ENCODE measurements at regions not wholly inside any gene's neighbourhood (a gene's known extent, or its start where the extent isn't known, plus 50 kb on each side); places are given as distances from the start of the nearest gene placed in this dataset.

GRCh38 chr15:54998661-54999060 lies 198.1 kb downstream of the RSL24D1 start:
- H3K9me3 ChIP-seq (ENCODE audit: insufficient read depth, low read depth, low read length) = no peaks in the 10 kb centered on the region
- no peaks in the 10 kb centered on the region for H3K36me3 ChIP-seq (ENCODE audit: insufficient read depth, low read length)
- H3K9ac ChIP-seq (ENCODE audit: low read length) = no peak overlapping the region
- Mint-ChIP-seq H3K4me1 (ENCODE audit: low read depth, unreplicated experiment) (no peaks in the 10 kb centered on the region), H3K4me3 (ENCODE audit: unreplicated experiment) (no peak overlapping the region), H3K9me3 (ENCODE audit: unreplicated experiment) (peaks cover 8% of the 10 kb centered on the region), H3K27ac (ENCODE audit: unreplicated experiment) (no peak overlapping the region), H3K36me3 (ENCODE audit: low read depth, unreplicated experiment) (no peaks in the 10 kb centered on the region), H3K27me3 (ENCODE audit: low read depth, unreplicated experiment) (no peaks in the 10 kb centered on the region)
- no peak overlapping the region for H3K4me2 ChIP-seq (ENCODE audit: low read length)
- FAIRE-seq (no peak), DNase-seq (ENCODE audit: low read depth) (no peak)
- no peaks in the 10 kb centered on the region for H4K20me1 ChIP-seq (ENCODE audit: insufficient read depth, low read length)
- H3K27ac ChIP-seq (ENCODE audit: low read depth, low read length) = no peak overlapping the region
- TF ChIP-seq CTCF (IDR thresholded peaks at IDR 0.05; ENCODE audit: insufficient read depth, low read depth, low read length) (no peak), EZH2 (IDR thresholded peaks at IDR 0.05; ENCODE audit: insufficient read depth, low read length) (no peak)
- no peaks in the 10 kb centered on the region for H3K4me1 ChIP-seq (ENCODE audit: insufficient read depth, low read length)
- H3K79me2 ChIP-seq (ENCODE audit: insufficient read depth, low read length) = no peaks in the 10 kb centered on the region
- H3K4me3 ChIP-seq (ENCODE audit: insufficient read depth, low read depth, low read length) = no peak overlapping the region
- H3K27me3 ChIP-seq (ENCODE audit: insufficient read depth, low read length) = no peaks in the 10 kb centered on the region
- H2AFZ ChIP-seq (ENCODE audit: low read depth, low read length) = no peak overlapping the region

GRCh38 chr15:54990793-54991192 lies 205.9 kb downstream of the RSL24D1 start:
- no peak overlapping the region for H3K4me3 Mint-ChIP-seq (ENCODE audit: unreplicated experiment)
- Histone ChIP-seq H3K4me1 (ENCODE audit: insufficient read depth, low read length) (no peaks in the 10 kb centered on the region), H3K27ac (ENCODE audit: low read depth, low read length) (no peak overlapping the region), H4K20me1 (ENCODE audit: insufficient read depth, low read length) (no peaks in the 10 kb centered on the region), H3K36me3 (ENCODE audit: insufficient read depth, low read length) (no peaks in the 10 kb centered on the region), H3K4me2 (ENCODE audit: low read length) (no peak overlapping the region), H2AFZ (ENCODE audit: low read depth, low read length) (no peak overlapping the region), H3K79me2 (ENCODE audit: insufficient read depth, low read length) (no peaks in the 10 kb centered on the region), H3K27me3 (ENCODE audit: insufficient read depth, low read length) (no peaks in the 10 kb centered on the region), H3K9ac (ENCODE audit: low read length) (no peak overlapping the region), H3K4me3 (ENCODE audit: insufficient read depth, low read depth, low read length) (no peak overlapping the region), H3K9me3 (ENCODE audit: insufficient read depth, low read depth, low read length) (peaks cover 5% of the 10 kb centered on the region)
- H3K27me3 Mint-ChIP-seq (ENCODE audit: low read depth, unreplicated experiment) = no peaks in the 10 kb centered on the region
- no peaks in the 10 kb centered on the region for H3K36me3 Mint-ChIP-seq (ENCODE audit: low read depth, unreplicated experiment)
- no peaks in the 10 kb centered on the region for H3K4me1 Mint-ChIP-seq (ENCODE audit: low read depth, unreplicated experiment)
- no peak for DNase-seq (ENCODE audit: low read depth)
- H3K27ac Mint-ChIP-seq (ENCODE audit: unreplicated experiment) = no peak overlapping the region
- H3K9me3 Mint-ChIP-seq (ENCODE audit: unreplicated experiment) = peaks cover 2% of the 10 kb centered on the region
- FAIRE-seq = no peak
- TF ChIP-seq CTCF (IDR thresholded peaks at IDR 0.05; ENCODE audit: insufficient read depth, low read depth, low read length) (no peak), EZH2 (IDR thresholded peaks at IDR 0.05; ENCODE audit: insufficient read depth, low read length) (no peak)

GRCh38 chr15:54987881-54988280 lies 208.9 kb downstream of the RSL24D1 start:
- H3K27ac ChIP-seq (ENCODE audit: low read depth, low read length) = no peak overlapping the region

More at GRCh38 chr15:54987881-54988280, 208.9 kb downstream of the RSL24D1 start:
- Mint-ChIP-seq H3K4me1 (ENCODE audit: low read depth, unreplicated experiment) (no peaks in the 10 kb centered on the region), H3K36me3 (ENCODE audit: low read depth, unreplicated experiment) (no peaks in the 10 kb centered on the region), H3K4me3 (ENCODE audit: unreplicated experiment) (no peak overlapping the region), H3K27ac (ENCODE audit: unreplicated experiment) (no peak overlapping the region), H3K27me3 (ENCODE audit: low read depth, unreplicated experiment) (no peaks in the 10 kb centered on the region), H3K9me3 (ENCODE audit: unreplicated experiment) (peaks cover 2% of the 10 kb centered on the region)
- Histone ChIP-seq H4K20me1 (ENCODE audit: insufficient read depth, low read length) (no peaks in the 10 kb centered on the region), H3K4me1 (ENCODE audit: insufficient read depth, low read length) (no peaks in the 10 kb centered on the region), H3K9me3 (ENCODE audit: insufficient read depth, low read depth, low read length) (peaks cover 5% of the 10 kb centered on the region), H3K9ac (ENCODE audit: low read length) (no peak overlapping the region), H2AFZ (ENCODE audit: low read depth, low read length) (no peak overlapping the region), H3K36me3 (ENCODE audit: insufficient read depth, low read length) (no peaks in the 10 kb centered on the region), H3K27me3 (ENCODE audit: insufficient read depth, low read length) (no peaks in the 10 kb centered on the region), H3K4me2 (ENCODE audit: low read length) (no peak overlapping the region), H3K4me3 (ENCODE audit: insufficient read depth, low read depth, low read length) (no peak overlapping the region), H3K79me2 (ENCODE audit: insufficient read depth, low read length) (no peaks in the 10 kb centered on the region)
- DNase-seq (ENCODE audit: low read depth) = no peak
- no peak for FAIRE-seq
- TF ChIP-seq EZH2 (IDR thresholded peaks at IDR 0.05; ENCODE audit: insufficient read depth, low read length) (no peak), CTCF (IDR thresholded peaks at IDR 0.05; ENCODE audit: insufficient read depth, low read depth, low read length) (no peak)
